ENCODE measurements at regions not wholly inside any gene's neighbourhood (a gene's known extent, or its start where the extent isn't known, plus 50 kb on each side); places are given as distances from the start of the nearest gene placed in this dataset.
"Not testable (repeated sequence)": the region's sequence is repeated elsewhere in the genome, so short reads cannot be mapped to it uniquely, and the experiment has no call there.

GRCh38 chr2:75928093-75928492 lies 217.4 kb upstream of the GCFC2 start:
- DNase-seq (ENCODE audit: low read depth in 2 of 3, low spot score in 2 of 3): no peak

- no peak for DNase-seq (ENCODE audit: low read depth in 2 of 3, low spot score in 2 of 3)
Observed at GRCh38 chr2:75925331-75926024, 214.8 kb upstream of the GCFC2 start.

- DNase-seq (ENCODE audit: low read depth in 2 of 3, low spot score in 2 of 3): no peak
Observed at GRCh38 chr2:75922191-75922590, 211.5 kb upstream of the GCFC2 start.

- DNase-seq (ENCODE audit: low read depth in 2 of 3, low spot score in 2 of 3): no peak
Observed at GRCh38 chr2:75920859-75921551, 210.3 kb upstream of the GCFC2 start.

GRCh38 chr2:75915851-75916634 lies 205.3 kb upstream of the GCFC2 start:
- no peak for DNase-seq (ENCODE audit: low read depth in 2 of 3, low spot score in 2 of 3)

- peak in 1 of 3 donors; percentile 1 for DNase-seq (ENCODE audit: low read depth in 2 of 3, low spot score in 2 of 3)
Observed at GRCh38 chr2:75896779-75897366, 186.2 kb upstream of the GCFC2 start.

GRCh38 chr2:75894170-75894569 lies 183.5 kb upstream of the GCFC2 start:
- DNase-seq (ENCODE audit: low read depth in 2 of 3, low spot score in 2 of 3): no peak

- no peak for DNase-seq (ENCODE audit: low read depth in 2 of 3, low spot score in 2 of 3)
Observed at GRCh38 chr2:75892490-75892889, 181.8 kb upstream of the GCFC2 start.

GRCh38 chr2:75882530-75882929 lies 171.8 kb upstream of the GCFC2 start:
- DNase-seq (ENCODE audit: low read depth in 2 of 3, low spot score in 2 of 3): no peak

- not testable (repeated sequence) for DNase-seq (ENCODE audit: low read depth in 2 of 3, low spot score in 2 of 3)
Observed at GRCh38 chr2:75875606-75876005, 164.9 kb upstream of the GCFC2 start.

- not testable (repeated sequence) for DNase-seq (ENCODE audit: low read depth in 2 of 3, low spot score in 2 of 3)
Observed at GRCh38 chr2:75871762-75872614, 161.3 kb upstream of the GCFC2 start.

GRCh38 chr2:75870651-75871137 lies 160.0 kb upstream of the GCFC2 start:
- no peak for DNase-seq (ENCODE audit: low read depth in 2 of 3, low spot score in 2 of 3)

GRCh38 chr2:75870133-75870532 lies 159.4 kb upstream of the GCFC2 start:
- no peak for DNase-seq (ENCODE audit: low read depth in 2 of 3, low spot score in 2 of 3)

- DNase-seq (ENCODE audit: low read depth in 2 of 3, low spot score in 2 of 3): no peak
Observed at GRCh38 chr2:75865702-75866101, 155.0 kb upstream of the GCFC2 start.

GRCh38 chr2:75865083-75865482 lies 154.4 kb upstream of the GCFC2 start:
- no peak for DNase-seq (ENCODE audit: low read depth in 2 of 3, low spot score in 2 of 3)

GRCh38 chr2:75862547-75862946 lies 151.8 kb upstream of the GCFC2 start:
- no peak for DNase-seq (ENCODE audit: low read depth in 2 of 3, low spot score in 2 of 3)

GRCh38 chr2:75853436-75853835 lies 142.7 kb upstream of the GCFC2 start:
- DNase-seq (ENCODE audit: low read depth in 2 of 3, low spot score in 2 of 3): no peak

- no peak for DNase-seq (ENCODE audit: low read depth in 2 of 3, low spot score in 2 of 3)
Observed at GRCh38 chr2:75852639-75853038, 141.9 kb upstream of the GCFC2 start.

- DNase-seq (ENCODE audit: low read depth in 2 of 3, low spot score in 2 of 3): no peak
Observed at GRCh38 chr2:75846683-75847190, 136.0 kb upstream of the GCFC2 start.

- DNase-seq (ENCODE audit: low read depth in 2 of 3, low spot score in 2 of 3): no peak
Observed at GRCh38 chr2:75844651-75845050, 133.9 kb upstream of the GCFC2 start.

Data from hematopoietic multipotent progenitor cell (in vitro differentiated cells).